Caco-2 (cell line): ENCODE measurements at regions not wholly inside any gene's neighbourhood (a gene's known extent, or its start where the extent isn't known, plus 50 kb on each side); places are given as distances from the start of the nearest gene placed in this dataset.

Experiments
- BruUV-seq: library from RNA; stranded (reverse); fragments of 400-500 nt; replicated peaks from 2 replicates; lab custom pipeline; 2021; lab: Mats Ljungman, UMichigan
- CTCF ChIA-PET: fragments of 300-600 bp; sonication (Branson Sonifier 250); formaldehyde crosslinking; loops from one replicate; lab custom pipeline; 2022; ENCODE audit warnings: antibody characterized with exemption; lab: Charles Lee
- POLR2A ChIA-PET: fragments of 300-600 bp; sonication (Branson Sonifier 250); formaldehyde crosslinking; loops from one replicate; lab custom pipeline; 2022; ENCODE audit warnings: antibody characterized with exemption; lab: Charles Lee
- DNase-seq, 2 experiments: peaks; one replicate each; pipeline versions ENCODE4 v3.0.0 to v3.0.0-alpha.2; 2020 to 2022
- H3K27me3 ChIP-seq: replicated peaks from 2 replicates; pipeline ENCODE4 v1.6.0; 2011; ENCODE audit warnings: low read length; ENCODE audit not compliant: control insufficient read depth, insufficient read depth
- H3K36me3 ChIP-seq: 2 replicates; pipeline ENCODE4 v1.5.1; 2011; ENCODE audit warnings: low read length; ENCODE audit not compliant: control insufficient read depth, insufficient read depth
- H3K4me1 ChIP-seq: fragments of 250-450 bp; sonication (Bioruptor Pico); 2 replicates; pipeline ENCODE4 v1.5.1; 2020; ENCODE audit warnings: mild to moderate bottlenecking
- H3K4me3 ChIP-seq: 2 replicates; pipeline ENCODE4 v1.5.1; 2011; ENCODE audit warnings: low read depth, mild to moderate bottlenecking, control low read depth, low read length
- H3K9me3 ChIP-seq: fragments of 250-450 bp; sonication (Bioruptor Pico); 2 replicates; pipeline ENCODE4 v1.5.1; 2020; ENCODE audit warnings: mild to moderate bottlenecking, moderate library complexity
- H3K27ac Mint-ChIP-seq: one replicate; pipeline ENCODE4 v1.8.0; 2022; ENCODE audit warnings: mixed read lengths; ENCODE audit not compliant: unreplicated experiment
- H3K27me3 Mint-ChIP-seq: one replicate; pipeline ENCODE4 v1.8.0; 2022; ENCODE audit warnings: mixed read lengths; ENCODE audit not compliant: insufficient read depth, unreplicated experiment
- H3K36me3 Mint-ChIP-seq: one replicate; pipeline ENCODE4 v1.8.0; 2022; ENCODE audit warnings: mild to moderate bottlenecking, mixed read lengths; ENCODE audit not compliant: insufficient read depth, unreplicated experiment
- H3K4me1 Mint-ChIP-seq: one replicate; pipeline ENCODE4 v1.8.0; 2022; ENCODE audit warnings: low read depth, mixed read lengths; ENCODE audit not compliant: unreplicated experiment
- H3K4me3 Mint-ChIP-seq: one replicate; pipeline ENCODE4 v1.8.0; 2022; ENCODE audit warnings: mild to moderate bottlenecking, moderate library complexity, mixed read lengths; ENCODE audit not compliant: unreplicated experiment
- H3K9me3 Mint-ChIP-seq: one replicate; pipeline ENCODE4 v1.8.0; 2022; ENCODE audit warnings: mixed read lengths; ENCODE audit not compliant: unreplicated experiment
- intact Hi-C: fragments of 100-400 bp; cut with micrococcal nuclease; formaldehyde crosslinking; loops from one replicate; pipeline ENCODE4 v1.10.0; 2022; ENCODE audit not compliant: unreplicated experiment
- TF ChIP-seq, protein P1 (sequence below), 2 experiments: fragments of 200-600 bp in 1 of 2; IDR thresholded peaks; 1 replicate in 1 of 2; 2 replicates in 1 of 2; pipeline versions ENCODE4 v1.5.1 to v1.8.0; 2011 to 2022; ENCODE audit warnings: antibody characterized with exemption in 1 of 2, control low read depth in 1 of 2, inconsistent platforms in 1 of 2, low read depth in 1 of 2, low read length in 1 of 2, mild to moderate bottlenecking in 1 of 2, moderate library complexity in 1 of 2; ENCODE audit not compliant: insufficient read depth in 1 of 2, severe bottlenecking in 1 of 2, unreplicated experiment in 1 of 2

DNA sequence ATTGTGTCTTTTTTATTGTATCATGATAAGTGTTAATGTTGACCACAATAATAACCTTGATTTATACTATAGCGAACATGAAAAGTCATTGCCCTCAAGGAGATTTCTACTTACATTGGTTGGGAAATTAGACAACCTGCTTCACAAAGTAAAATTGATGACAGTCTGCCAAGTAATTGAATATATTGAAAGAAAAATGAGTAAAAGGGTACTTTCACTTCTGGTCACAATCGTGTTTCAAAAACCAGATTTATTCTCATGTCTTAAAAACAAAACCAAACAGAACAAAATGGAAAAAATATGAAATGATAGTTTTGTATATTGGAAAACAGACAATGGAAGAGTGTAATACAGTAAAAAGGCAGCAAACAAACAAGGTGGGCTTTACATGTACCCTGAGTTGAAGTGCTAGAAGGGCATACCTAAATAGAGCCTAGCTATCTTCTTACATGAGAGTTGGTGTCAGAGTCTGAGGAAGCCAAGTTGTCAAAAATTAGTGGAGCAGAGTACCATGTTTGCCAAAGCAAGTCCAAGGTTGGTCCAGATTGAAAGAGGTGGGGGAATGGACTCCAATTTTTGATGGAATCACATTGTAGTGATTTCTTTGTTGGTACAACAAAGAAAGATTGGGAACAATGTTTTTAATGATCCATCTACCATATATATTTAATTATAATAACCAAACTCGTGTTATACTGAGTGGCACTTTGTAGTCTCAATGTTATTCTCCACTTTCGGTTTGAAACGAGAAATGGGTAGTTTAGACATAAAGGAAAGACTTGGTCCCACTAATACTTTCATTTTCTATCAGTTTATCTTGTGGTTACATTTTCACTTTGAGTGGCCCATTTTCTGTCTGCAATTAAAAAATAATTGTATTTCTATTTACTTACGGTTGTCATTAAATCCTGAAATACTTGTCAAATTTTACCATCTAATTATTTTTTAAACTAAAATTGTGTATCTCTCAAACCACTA, 775.6 kb downstream of the STIM2 start:
- no peak overlapping the region for H3K4me3 Mint-ChIP-seq
- no peaks in the 10 kb centered on the region for H3K4me1 Mint-ChIP-seq
- intact Hi-C loops: no loop called here
- ChIA-PET CTCF (no interaction called here), POLR2A (interaction anchor here (0.7 kb wide), 1 partner anchor 72 kb away, joined by 3 read pairs; no protein-coding TSS in a partner anchor)
- BruUV-seq: no TSS peak
- DNase-seq: no peak
- Histone ChIP-seq H3K27me3 (no peaks in the 10 kb centered on the region), H3K36me3 (no peaks in the 10 kb centered on the region), H3K4me3 (no peak overlapping the region), H3K4me1 (no peaks in the 10 kb centered on the region), H3K9me3 (no peaks in the 10 kb centered on the region)
- TF ChIP-seq, protein P1, sequence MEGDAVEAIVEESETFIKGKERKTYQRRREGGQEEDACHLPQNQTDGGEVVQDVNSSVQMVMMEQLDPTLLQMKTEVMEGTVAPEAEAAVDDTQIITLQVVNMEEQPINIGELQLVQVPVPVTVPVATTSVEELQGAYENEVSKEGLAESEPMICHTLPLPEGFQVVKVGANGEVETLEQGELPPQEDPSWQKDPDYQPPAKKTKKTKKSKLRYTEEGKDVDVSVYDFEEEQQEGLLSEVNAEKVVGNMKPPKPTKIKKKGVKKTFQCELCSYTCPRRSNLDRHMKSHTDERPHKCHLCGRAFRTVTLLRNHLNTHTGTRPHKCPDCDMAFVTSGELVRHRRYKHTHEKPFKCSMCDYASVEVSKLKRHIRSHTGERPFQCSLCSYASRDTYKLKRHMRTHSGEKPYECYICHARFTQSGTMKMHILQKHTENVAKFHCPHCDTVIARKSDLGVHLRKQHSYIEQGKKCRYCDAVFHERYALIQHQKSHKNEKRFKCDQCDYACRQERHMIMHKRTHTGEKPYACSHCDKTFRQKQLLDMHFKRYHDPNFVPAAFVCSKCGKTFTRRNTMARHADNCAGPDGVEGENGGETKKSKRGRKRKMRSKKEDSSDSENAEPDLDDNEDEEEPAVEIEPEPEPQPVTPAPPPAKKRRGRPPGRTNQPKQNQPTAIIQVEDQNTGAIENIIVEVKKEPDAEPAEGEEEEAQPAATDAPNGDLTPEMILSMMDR (IDR thresholded peaks at IDR 0.05; ENCODE audit: insufficient read depth in 1 of 2, low read depth in 1 of 2, low read length in 1 of 2, severe bottlenecking in 1 of 2, unreplicated experiment in 1 of 2): no peak
- no peaks in the 10 kb centered on the region for H3K9me3 Mint-ChIP-seq
- H3K36me3 Mint-ChIP-seq: no peaks in the 10 kb centered on the region
- H3K27me3 Mint-ChIP-seq: no peaks in the 10 kb centered on the region
- no peak overlapping the region for H3K27ac Mint-ChIP-seq

DNA sequence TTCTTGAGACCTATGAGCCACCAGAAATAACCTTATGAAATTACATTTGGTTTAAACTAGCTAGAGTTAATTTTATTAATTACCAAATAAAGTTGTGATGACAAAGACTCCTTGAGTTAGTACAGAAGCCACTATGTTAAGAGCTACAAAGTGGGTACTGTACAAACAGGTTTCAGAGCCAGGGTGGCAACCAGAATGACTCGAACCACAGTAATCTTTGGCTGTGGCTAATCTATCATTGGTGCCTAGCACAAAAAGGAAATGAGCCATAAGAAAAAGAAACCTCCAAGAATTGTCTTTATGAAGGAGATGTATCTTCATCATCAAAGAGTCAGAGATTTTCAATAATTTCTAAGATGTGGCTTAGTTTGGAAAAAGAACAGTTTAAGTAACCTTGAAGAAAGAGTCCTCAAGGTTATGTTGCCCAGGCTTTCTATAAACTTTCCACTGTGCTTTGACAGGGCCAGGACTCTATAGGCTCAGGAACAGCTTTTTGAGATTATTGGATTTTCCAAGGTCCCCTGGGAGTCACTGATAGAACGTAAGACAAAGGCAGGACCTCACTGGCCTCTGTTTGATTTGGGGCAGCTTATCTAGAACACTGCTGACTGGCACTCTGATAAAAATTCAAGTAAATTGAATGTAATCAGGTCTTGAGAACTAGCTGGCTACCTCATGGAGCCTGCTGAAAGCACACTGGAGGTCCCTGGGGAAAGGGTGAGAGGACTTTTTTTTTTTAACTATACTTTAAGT, 777.7 kb downstream of the STIM2 start:
- H3K9me3 ChIP-seq: no peaks in the 10 kb centered on the region
- TF ChIP-seq, protein P1 (IDR thresholded peaks at IDR 0.05; ENCODE audit: insufficient read depth in 1 of 2, low read depth in 1 of 2, low read length in 1 of 2, severe bottlenecking in 1 of 2, unreplicated experiment in 1 of 2): no peak
- POLR2A ChIA-PET: no interaction called here
- intact Hi-C loops: no loop called here
- no peaks in the 10 kb centered on the region for H3K36me3 ChIP-seq
- H3K9me3 Mint-ChIP-seq: no peaks in the 10 kb centered on the region
- peaks cover 10% of the 10 kb centered on the region for H3K4me1 Mint-ChIP-seq
- H3K4me3 Mint-ChIP-seq: no peak overlapping the region
- H3K4me1 ChIP-seq: peaks cover 8% of the 10 kb centered on the region
- H3K27me3 ChIP-seq: no peaks in the 10 kb centered on the region
- H3K4me3 ChIP-seq: no peak overlapping the region
- no peaks in the 10 kb centered on the region for H3K27me3 Mint-ChIP-seq
- no peak for DNase-seq
- H3K36me3 Mint-ChIP-seq: no peaks in the 10 kb centered on the region
- CTCF ChIA-PET: no interaction called here
- H3K27ac Mint-ChIP-seq: no peak overlapping the region
- BruUV-seq: no TSS peak

DNA sequence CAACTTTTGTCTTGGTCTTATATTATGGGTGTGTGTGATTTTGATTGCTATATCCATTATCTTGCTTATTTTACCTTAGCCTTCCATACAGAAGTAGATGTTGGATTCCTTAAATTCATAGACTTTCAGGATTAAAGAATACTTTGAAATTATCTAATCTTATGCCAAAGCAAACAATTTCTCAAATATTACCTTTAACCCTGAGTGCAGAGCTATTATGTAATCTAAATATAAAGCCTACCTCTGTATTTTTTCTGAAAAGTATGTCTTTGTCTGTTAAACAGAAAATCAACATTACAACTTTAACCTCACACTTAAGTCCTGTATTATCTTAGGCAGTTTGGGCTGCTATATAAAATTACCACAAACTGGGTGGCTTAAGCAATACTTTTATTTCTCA, 782.5 kb downstream of the STIM2 start:
- DNase-seq: no peak
- TF ChIP-seq, protein P1 (IDR thresholded peaks at IDR 0.05; ENCODE audit: insufficient read depth in 1 of 2, low read depth in 1 of 2, low read length in 1 of 2, severe bottlenecking in 1 of 2, unreplicated experiment in 1 of 2): no peak
- Mint-ChIP-seq H3K4me3 (no peak overlapping the region), H3K9me3 (no peaks in the 10 kb centered on the region), H3K27ac (peak overlapping the region; percentile 21), H3K4me1 (peaks cover 10% of the 10 kb centered on the region), H3K27me3 (no peaks in the 10 kb centered on the region), H3K36me3 (no peaks in the 10 kb centered on the region)
- no peaks in the 10 kb centered on the region for H3K9me3 ChIP-seq
- H3K27me3 ChIP-seq: no peaks in the 10 kb centered on the region
- peaks cover 8% of the 10 kb centered on the region for H3K4me1 ChIP-seq
- H3K4me3 ChIP-seq: no peak overlapping the region
- ChIA-PET POLR2A (no interaction called here), CTCF (no interaction called here)
- no peaks in the 10 kb centered on the region for H3K36me3 ChIP-seq
- intact Hi-C loops: loop anchor here (10.0 kb wide), 1 partner anchor 228 kb away; no protein-coding TSS in a partner anchor
- no TSS peak for BruUV-seq
